Stimulated activated CD4-positive, alpha-beta T cell treated with anti-CD3 and anti-CD28 coated beads, Interleukin-1b, Interleukin-23, amount 100 ng/mL, for 24 hours (primary cell): ENCODE measurements at regions not wholly inside any gene's neighbourhood (a gene's known extent, or its start where the extent isn't known, plus 50 kb on each side); places are given as distances from the start of the nearest gene placed in this dataset.

Source experiments
- DNase-seq, 4 experiments: peaks; one replicate each; pipeline ENCODE4 v3.0.0-alpha.2; 2020; ENCODE audit warnings: low read depth in 4 of 4, low spot score in 1 of 4

DNA sequence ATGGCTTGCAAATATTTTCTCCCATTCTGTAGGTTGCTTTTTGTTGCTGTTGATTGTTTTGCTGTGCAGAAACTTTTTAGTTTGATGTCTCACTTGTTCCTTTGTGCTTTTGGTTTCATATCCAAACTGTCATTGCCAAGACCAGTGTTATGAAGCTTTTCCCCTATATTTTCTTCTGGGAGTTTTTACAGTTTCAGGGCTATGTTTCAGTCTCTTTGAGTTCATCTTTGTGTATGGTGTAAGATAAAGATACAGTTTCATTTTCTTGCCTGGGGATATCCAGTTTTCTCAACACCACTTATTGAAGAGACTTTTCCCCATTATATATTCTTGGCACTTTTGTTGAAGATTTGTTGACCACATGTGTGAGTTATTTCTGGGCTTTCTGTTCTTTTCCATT, 139.9 kb downstream of the MRPL57 start:
- DNase-seq, result no peak

DNA sequence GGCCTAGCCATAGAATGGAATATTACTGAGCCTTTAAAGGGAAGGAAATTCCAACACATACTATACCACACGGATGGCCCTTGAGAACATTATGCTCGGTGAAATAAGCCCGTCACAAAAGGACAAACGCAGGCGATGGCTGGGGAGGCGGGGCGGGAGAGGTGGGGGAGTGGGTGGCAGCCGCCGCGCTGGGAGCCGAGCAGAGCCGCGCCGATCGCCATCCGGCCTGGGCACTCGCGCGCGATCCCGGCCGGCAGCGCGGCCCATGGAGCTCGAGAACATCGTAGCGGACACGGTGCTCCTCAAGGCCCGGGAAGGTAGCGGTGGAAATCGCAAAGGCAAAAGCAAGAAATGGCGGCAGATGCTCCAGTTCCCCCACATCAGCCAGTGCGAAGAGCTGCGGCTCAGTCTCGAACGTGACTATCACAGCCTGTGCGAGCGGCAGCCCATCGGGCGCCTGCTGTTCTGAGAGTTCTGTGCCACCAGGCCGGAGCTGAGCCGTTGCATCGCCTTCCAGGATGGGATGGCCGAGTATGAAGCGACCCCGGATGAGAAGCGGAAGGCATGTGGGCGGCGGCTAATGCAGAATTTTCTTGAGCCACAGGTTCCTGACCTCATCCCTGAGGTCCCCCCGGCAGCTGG, 140.1 kb downstream of the ZDHHC20 start:
- no peak for DNase-seq

DNA sequence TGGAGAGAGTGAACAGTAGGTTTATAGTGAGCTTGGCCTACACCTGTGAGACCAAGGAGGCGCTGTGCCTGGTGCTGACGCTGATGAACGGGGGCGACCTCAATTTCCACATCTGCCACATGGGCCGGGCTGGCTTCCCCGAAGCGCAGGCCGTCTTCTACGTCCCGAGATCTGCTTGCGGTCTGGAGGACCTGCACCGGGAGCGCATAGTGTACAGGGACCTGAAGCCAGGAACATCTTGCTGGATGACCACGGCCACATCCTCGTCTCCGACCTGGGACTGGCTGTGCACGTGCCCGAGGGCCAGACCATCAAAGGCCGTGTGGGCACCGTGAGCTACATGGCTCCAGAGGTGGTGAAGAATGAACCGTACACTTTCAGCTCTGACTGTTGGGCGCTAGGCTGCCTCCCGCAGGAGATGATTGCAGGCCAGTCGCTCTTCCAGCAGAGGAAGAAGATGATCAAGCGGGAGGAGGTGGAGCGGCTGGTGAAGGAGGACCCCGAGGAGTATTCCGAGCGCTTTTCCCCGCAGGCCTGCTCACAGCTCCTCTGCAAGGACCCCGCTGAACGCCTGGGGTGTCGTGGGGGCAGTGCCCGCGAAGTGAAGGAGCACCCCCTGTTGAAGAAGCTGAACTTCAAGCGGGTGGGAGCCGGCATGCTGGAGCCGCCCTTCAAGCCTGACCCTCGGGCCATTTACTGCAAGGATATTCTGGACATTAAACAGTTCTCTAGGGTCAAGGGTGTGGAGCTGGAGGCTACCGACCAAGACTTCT, 139.0 kb downstream of the ZDHHC20 start:
- DNase-seq, result no peak

DNA sequence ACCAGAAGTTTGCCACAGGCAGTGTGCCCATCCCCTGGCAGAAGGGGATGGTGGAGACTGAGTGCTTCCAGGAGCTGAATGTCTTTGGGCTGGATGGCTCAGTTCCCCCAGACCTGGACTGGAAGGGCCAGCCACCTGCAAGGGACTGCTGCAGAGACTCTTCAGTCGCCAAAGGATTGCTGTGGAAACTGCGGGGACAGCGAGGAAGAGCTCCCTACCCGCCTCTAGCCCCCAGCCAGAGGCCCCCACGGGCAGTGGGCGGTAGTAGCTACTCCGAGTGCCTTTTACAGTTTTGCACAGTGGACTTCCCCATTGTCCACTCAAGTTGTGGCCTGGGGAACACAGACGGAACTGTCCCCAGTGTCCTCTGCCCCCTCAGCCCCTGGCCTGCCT, 138.5 kb downstream of the ZDHHC20 start:
- no peak for DNase-seq

DNA sequence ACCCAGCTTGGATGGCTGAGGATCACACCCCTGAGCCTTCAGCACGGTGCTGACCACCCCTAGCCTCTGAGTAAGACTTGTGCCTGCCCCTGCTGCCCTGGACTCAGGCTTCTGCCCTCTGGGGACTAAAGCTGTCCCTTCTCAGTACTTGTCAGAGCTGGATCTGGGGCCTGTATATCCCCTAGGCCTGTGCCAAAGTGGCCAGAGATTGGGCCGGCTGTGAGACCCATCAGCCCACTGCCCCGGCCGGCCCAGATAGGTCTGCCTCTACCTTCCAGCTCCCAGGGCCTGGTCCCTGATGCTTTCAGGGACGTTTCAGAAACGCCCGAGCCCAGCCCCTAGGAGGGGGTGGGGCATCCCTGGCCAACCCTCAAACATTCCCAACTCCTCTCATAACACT, 137.8 kb downstream of the ZDHHC20 start:
- no peak for DNase-seq

DNA sequence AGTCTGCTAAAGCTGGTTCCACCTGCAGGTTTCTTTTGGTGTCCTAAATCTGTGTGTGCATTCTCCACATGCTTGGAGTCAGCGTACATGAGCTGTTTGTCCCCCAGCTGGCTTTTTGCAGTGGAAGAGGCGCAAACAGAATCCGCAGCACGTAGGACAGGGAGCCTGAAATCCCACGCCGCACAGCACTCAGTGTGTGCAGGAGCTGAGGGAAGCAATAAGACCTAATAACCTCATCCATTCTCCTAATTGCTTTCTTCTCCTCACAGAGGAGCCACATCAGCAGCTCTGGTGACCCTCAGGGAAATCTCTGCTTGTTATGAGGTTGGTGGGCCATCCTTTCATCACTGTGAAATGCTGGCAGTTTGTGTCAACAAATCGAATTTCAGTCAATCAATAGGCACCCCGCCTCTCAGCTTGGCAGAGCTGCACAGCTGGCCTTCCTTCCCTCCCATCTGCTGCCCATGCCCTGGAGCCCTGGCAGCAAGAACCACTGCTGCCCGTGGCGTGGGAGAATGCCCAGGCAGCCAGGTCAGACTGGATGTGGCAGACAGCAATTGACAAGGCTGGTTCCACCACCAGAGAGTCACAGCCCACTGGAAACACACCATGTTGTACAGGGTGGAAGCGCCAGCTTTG, 136.7 kb downstream of the ZDHHC20 start:
- DNase-seq, result no peak
